Muscle layer of colon (tissue), 2 donors: ENCODE measurements at regions not wholly inside any gene's neighbourhood (a gene's known extent, or its start where the extent isn't known, plus 50 kb on each side); places are given as distances from the start of the nearest gene placed in this dataset.
"Not testable (repeated sequence)": the region's sequence is repeated elsewhere in the genome, so short reads cannot be mapped to it uniquely, and the experiment has no call there.

ENCODE experiments used
- H3K27ac ChIP-seq: one replicate; pipeline ENCODE4 v1.7.0; 2013; ENCODE audit warnings: low read depth, mild to moderate bottlenecking, low read length, moderate library complexity
- H3K27me3 ChIP-seq, 2 donors: one replicate each; pipeline ENCODE4 v1.7.0; 2013; ENCODE audit warnings: low read length in 2 of 2, mild to moderate bottlenecking in 2 of 2; ENCODE audit not compliant: insufficient read depth in 2 of 2, control insufficient read depth in 1 of 2
- H3K36me3 ChIP-seq: one replicate; pipeline ENCODE4 v1.7.0; 2013; ENCODE audit warnings: mild to moderate bottlenecking, low read length; ENCODE audit not compliant: insufficient read depth
- H3K4me1 ChIP-seq: one replicate; pipeline ENCODE4 v1.7.0; 2013; ENCODE audit warnings: mild to moderate bottlenecking, low read length; ENCODE audit not compliant: insufficient read depth
- H3K4me3 ChIP-seq, 2 donors: one replicate each; pipeline ENCODE4 v1.7.0; 2013; ENCODE audit warnings: low read length in 2 of 2, low read depth in 1 of 2, mild to moderate bottlenecking in 1 of 2, moderate library complexity in 1 of 2
- H3K9ac ChIP-seq: one replicate; pipeline ENCODE4 v1.7.0; 2013; ENCODE audit warnings: low read length
- H3K9me3 ChIP-seq: one replicate; pipeline ENCODE4 v1.7.0; 2013; ENCODE audit warnings: mild to moderate bottlenecking, low read length
- donor health status: abdominal sarcoma.
- donor health status: Adenocarcinoma of cecum.

- no peak overlapping the region for H3K9ac ChIP-seq
- no peaks in the 10 kb centered on the region for H3K36me3 ChIP-seq
Observed at GRCh38 chr17:70375813-70376770, 206.8 kb downstream of the KCNJ2 start.

GRCh38 chr17:70377654-70378053 lies 208.3 kb downstream of the KCNJ2 start:
- no peak overlapping the region for H3K4me3 ChIP-seq
- no peaks in the 10 kb centered on the region for H3K27me3 ChIP-seq
- no peaks in the 10 kb centered on the region for H3K9me3 ChIP-seq
- no peaks in the 10 kb centered on the region for H3K36me3 ChIP-seq
- no peak overlapping the region for H3K27ac ChIP-seq
- H3K4me1 ChIP-seq: peaks cover 2% of the 10 kb centered on the region
- no peak overlapping the region for H3K9ac ChIP-seq

More at GRCh38 chr17:70375813-70376770, 206.8 kb downstream of the KCNJ2 start:
- H3K27ac ChIP-seq: no peak overlapping the region
- H3K4me3 ChIP-seq: no peak overlapping the region
- peaks cover 4% of the 10 kb centered on the region for H3K4me1 ChIP-seq
- no peaks in the 10 kb centered on the region for H3K27me3 ChIP-seq
- no peaks in the 10 kb centered on the region for H3K9me3 ChIP-seq

GRCh38 chr17:70378076-70378475 lies 208.7 kb downstream of the KCNJ2 start:
- Histone ChIP-seq H3K4me1 (no peaks in the 10 kb centered on the region), H3K4me3 (no peak overlapping the region), H3K9me3 (no peaks in the 10 kb centered on the region), H3K9ac (no peak overlapping the region), H3K27me3 (no peaks in the 10 kb centered on the region), H3K36me3 (no peaks in the 10 kb centered on the region), H3K27ac (no peak overlapping the region)

GRCh38 chr17:70379945-70380344 lies 210.6 kb downstream of the KCNJ2 start:
- H3K4me1 ChIP-seq: no peaks in the 10 kb centered on the region
- H3K9ac ChIP-seq: no peak overlapping the region
- H3K27ac ChIP-seq: no peak overlapping the region
- no peaks in the 10 kb centered on the region for H3K9me3 ChIP-seq
- no peaks in the 10 kb centered on the region for H3K36me3 ChIP-seq
- no peak overlapping the region for H3K4me3 ChIP-seq
- no peaks in the 10 kb centered on the region for H3K27me3 ChIP-seq

GRCh38 chr17:70381916-70382315 lies 212.6 kb downstream of the KCNJ2 start:
- H3K4me3 ChIP-seq, H3K27me3 ChIP-seq, H3K36me3 ChIP-seq, H3K9me3 ChIP-seq, H3K4me1 ChIP-seq, H3K27ac ChIP-seq, H3K9ac ChIP-seq: not testable (repeated sequence)

- Histone ChIP-seq H3K27me3 (no peaks in the 10 kb centered on the region), H3K4me1 (no peaks in the 10 kb centered on the region), H3K9ac (no peak overlapping the region), H3K36me3 (no peaks in the 10 kb centered on the region), H3K4me3 (no peak overlapping the region), H3K9me3 (no peaks in the 10 kb centered on the region), H3K27ac (no peak overlapping the region)
Observed at GRCh38 chr17:70388326-70388725, 219.0 kb downstream of the KCNJ2 start.

- not testable (repeated sequence) for H3K4me1 ChIP-seq, H3K4me3 ChIP-seq, H3K9me3 ChIP-seq, H3K36me3 ChIP-seq, H3K27ac ChIP-seq, H3K27me3 ChIP-seq, H3K9ac ChIP-seq
Observed at GRCh38 chr17:70389232-70389757, 220.0 kb downstream of the KCNJ2 start.

- H3K36me3 ChIP-seq: no peaks in the 10 kb centered on the region
- no peak overlapping the region for H3K9ac ChIP-seq
- no peak overlapping the region for H3K27ac ChIP-seq
- H3K4me3 ChIP-seq: no peak overlapping the region
- no peaks in the 10 kb centered on the region for H3K27me3 ChIP-seq
- H3K9me3 ChIP-seq: no peaks in the 10 kb centered on the region
- H3K4me1 ChIP-seq: no peaks in the 10 kb centered on the region
Observed at GRCh38 chr17:70390049-70390448, 220.7 kb downstream of the KCNJ2 start.

- Histone ChIP-seq H3K4me3 (no peak overlapping the region), H3K27ac (no peak overlapping the region), H3K27me3 (no peaks in the 10 kb centered on the region), H3K36me3 (no peaks in the 10 kb centered on the region), H3K9ac (no peak overlapping the region), H3K4me1 (no peaks in the 10 kb centered on the region), H3K9me3 (no peaks in the 10 kb centered on the region)
Observed at GRCh38 chr17:70394473-70395232, 225.3 kb downstream of the KCNJ2 start.

GRCh38 chr17:70405492-70406220 lies 236.3 kb downstream of the KCNJ2 start:
- no peaks in the 10 kb centered on the region for H3K4me1 ChIP-seq
- no peak overlapping the region for H3K9ac ChIP-seq
- H3K9me3 ChIP-seq: no peaks in the 10 kb centered on the region
- no peaks in the 10 kb centered on the region for H3K36me3 ChIP-seq
- no peak overlapping the region for H3K27ac ChIP-seq
- H3K4me3 ChIP-seq: no peak overlapping the region
- no peaks in the 10 kb centered on the region for H3K27me3 ChIP-seq

- H3K36me3 ChIP-seq: no peaks in the 10 kb centered on the region
Observed at GRCh38 chr17:70407506-70407905, 238.2 kb downstream of the KCNJ2 start.

More at GRCh38 chr17:70407506-70407905, 238.2 kb downstream of the KCNJ2 start:
- H3K9me3 ChIP-seq: no peaks in the 10 kb centered on the region
- no peaks in the 10 kb centered on the region for H3K27me3 ChIP-seq
- no peak overlapping the region for H3K27ac ChIP-seq
- H3K4me3 ChIP-seq: no peak overlapping the region
- H3K4me1 ChIP-seq: no peaks in the 10 kb centered on the region
- H3K9ac ChIP-seq: no peak overlapping the region
